ENCODE measurements at regions not wholly inside any gene's neighbourhood (a gene's known extent, or its start where the extent isn't known, plus 50 kb on each side); places are given as distances from the start of the nearest gene placed in this dataset.
"Not testable (repeated sequence)": the region's sequence is repeated elsewhere in the genome, so short reads cannot be mapped to it uniquely, and the experiment has no call there.

- no peak for DNase-seq
Measured at GRCh38 chr3:3902161-3902560, 102.9 kb downstream of the LRRN1 start.

DNA sequence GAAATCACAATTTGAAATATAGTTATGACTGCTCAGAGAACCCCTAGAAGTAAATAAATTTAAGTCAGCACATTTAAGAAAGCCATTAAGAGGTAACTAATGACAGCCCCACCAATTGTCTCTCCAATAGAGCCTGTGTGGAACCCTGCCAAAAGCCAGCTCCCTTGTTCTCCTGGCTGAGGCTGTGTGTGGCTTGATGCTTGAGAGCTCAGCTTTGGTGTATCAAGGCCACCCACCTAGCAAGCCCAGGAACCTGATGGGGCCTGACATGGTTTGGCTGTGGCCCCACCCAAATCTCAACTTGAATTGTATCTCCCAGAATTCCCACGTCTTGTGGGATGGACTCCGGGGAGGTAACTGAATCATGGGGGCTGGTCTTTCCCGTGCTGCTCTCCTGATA lies 106.9 kb downstream of the LRRN1 start:
- DNase-seq = no peak

DNA sequence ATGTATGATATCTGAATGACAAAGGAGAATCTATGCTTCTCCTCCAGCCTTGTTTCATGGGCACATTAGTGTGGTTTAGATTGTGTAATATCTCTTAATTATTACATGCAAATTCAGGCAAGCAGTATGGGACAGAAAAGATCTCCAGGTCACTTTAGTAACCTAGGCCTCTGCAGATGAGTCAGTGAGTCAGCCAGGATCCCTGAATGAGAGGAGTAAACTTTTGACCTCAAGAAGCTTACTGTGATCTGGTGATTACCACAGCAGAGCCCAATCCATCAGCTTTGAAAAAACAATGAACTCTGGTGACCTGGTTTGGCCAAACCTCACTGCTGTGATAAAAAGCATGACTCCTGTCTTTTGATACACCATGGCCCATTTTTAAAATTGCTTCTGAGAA lies 107.8 kb downstream of the LRRN1 start:
- DNase-seq = no peak

GRCh38 chr3:3918763-3919162 lies 119.5 kb downstream of the LRRN1 start:
- no peak for DNase-seq

DNA sequence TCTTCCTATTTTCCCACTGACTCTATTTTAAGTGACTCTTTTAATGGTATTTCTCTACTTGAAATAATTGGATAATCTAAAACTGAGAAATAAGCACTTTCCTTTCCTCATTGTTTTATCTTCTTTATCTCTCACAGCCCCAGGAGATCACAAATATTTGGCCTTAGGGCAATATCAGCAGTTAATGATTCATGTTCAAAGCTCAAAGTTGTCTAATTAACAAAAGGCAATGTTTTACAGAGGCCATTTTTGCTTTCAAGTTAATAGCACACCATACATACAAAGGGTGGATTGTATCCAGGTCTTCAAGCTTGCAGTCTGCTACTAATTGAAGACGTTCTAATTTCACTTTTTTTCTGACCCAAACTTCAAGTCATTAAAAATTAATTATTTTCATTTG lies 120.1 kb downstream of the LRRN1 start:
- no peak for DNase-seq

DNA sequence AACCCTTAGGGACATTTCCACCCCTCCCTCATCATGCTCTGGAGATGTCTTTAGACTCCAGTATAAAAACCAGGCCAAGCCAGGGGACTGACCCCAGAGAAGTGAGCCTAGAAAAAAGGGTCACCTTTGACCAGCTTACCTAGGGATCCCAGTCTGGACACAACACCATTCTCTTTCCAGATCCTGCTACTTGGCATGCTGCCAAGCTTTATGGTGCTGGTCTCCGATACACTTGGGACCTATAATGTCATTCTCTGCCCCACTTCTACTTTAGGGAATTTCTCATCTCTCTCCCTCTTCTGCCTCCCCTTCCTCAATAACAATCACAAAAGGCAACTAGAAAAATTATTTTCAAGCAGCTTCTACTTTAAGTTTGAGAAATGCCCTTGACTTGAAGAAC lies 124.4 kb downstream of the LRRN1 start:
- no peak for DNase-seq

DNA sequence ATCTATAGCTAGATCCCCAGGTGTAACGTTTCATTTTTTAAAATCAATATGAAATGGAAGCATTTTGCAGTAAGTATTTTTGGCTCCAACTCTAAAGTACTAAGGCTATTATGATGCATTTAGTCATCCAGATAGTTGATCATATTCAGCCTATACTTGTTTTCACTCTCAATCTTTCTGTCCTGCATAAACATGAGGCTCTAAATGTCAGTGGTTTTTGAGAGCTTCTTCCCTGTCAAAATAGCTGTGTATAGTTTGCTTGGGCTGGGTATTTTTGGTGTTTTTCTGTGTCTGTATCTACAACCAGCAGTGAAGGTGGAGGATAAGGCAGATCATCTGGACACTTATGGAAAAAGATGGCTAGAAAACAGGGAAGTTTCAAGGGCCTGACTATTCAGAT lies 128.0 kb downstream of the LRRN1 start:
- no peak for DNase-seq

DNA sequence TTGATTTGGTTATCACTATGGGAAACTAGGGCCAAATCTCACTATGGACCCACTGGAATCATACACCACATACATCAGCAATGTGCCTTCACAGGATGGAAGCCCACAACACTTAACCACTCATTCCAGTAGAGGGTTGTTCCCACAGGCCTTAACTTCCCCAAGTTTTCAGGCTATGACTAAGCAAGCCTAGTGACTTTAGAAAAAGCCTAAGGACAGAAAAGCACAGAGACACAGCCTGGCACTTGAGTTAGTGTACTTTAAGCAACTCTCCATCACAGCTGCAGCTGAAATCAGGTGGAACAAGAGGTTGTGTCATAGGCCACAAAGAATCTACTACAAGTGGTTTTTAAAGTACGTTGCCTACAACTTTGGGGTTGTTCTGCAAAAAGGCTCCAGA lies 128.7 kb downstream of the LRRN1 start:
- DNase-seq = no peak

DNA sequence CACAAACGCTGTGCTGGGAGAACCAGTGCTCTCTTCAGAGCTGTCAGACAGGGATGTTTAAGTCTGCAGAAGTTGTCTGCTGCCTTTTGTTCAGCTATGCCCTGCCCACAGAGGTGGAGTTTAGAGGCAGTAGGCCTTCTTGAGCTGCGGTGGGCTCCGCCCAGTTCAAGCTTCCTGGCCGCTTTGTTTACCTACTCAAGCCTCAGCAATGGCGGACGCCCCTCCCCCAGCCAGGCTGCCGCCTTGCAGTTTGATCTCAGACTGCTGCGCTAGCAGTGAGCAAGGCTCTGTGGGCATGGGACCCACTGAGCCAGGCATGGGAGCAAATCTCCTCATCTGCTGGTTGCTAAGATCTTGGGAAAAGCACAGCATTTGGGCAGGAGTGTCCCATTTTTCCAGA lies 142.1 kb downstream of the LRRN1 start:
- not testable (repeated sequence) for DNase-seq

GRCh38 chr3:3951071-3951470 lies 151.8 kb downstream of the LRRN1 start:
- DNase-seq = no peak

- DNase-seq = no peak
Measured at GRCh38 chr3:3951501-3951900, 152.3 kb downstream of the LRRN1 start.

GRCh38 chr3:3962867-3963266 lies 163.6 kb downstream of the LRRN1 start:
- DNase-seq = not testable (repeated sequence)

GRCh38 chr3:3984053-3984452 lies 184.8 kb downstream of the LRRN1 start:
- DNase-seq = no peak

- no peak for DNase-seq
Measured at GRCh38 chr3:3991598-3991997, 192.4 kb downstream of the LRRN1 start.

DNA sequence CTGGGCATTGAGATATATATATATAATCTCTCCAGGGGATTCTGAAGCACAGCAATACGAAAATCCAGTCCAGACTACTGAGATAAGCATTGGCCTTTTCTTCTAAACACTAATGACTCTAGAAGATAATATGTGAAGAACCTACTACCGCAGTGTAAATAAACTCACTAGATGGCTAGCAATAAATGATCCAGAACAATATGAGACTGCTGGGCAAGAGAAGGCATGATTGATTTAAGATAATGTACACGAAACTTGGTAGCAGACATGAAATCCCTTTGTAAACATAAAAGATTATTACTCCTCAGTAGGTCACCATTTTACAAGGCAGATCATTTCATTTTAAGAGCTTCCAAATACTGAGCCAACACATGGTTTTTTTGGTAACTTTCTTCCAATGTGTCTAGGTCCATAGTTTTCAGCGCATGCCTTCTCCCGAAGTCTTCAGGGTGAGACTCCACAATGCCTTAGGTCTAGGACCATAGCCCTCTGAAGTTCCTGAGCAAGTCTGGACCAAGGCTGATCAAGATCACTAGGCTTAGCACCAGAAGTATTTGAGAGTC lies 193.2 kb downstream of the LRRN1 start:
- no peak for DNase-seq

- no peak for DNase-seq
Measured at GRCh38 chr3:3998140-3998922, 199.1 kb downstream of the LRRN1 start.

DNA sequence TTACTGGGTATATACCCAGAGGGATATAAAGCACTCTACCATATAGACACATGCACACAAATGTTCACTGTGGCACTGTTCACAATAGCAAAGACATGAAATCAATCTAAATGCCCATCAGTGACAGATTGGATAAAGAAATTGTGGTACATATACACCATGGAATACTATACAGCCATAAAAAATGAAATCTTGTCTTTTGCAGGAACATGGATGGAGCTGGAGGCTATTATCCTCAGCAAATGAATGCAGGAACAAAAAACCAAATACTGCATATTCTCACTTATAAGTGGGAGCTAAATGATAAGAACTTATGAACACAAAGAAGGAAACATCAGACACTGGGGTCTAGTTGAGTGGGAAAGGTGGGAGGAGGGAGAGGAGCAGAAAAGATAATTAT lies 200.1 kb downstream of the LRRN1 start:
- DNase-seq = not testable (repeated sequence)

DNA sequence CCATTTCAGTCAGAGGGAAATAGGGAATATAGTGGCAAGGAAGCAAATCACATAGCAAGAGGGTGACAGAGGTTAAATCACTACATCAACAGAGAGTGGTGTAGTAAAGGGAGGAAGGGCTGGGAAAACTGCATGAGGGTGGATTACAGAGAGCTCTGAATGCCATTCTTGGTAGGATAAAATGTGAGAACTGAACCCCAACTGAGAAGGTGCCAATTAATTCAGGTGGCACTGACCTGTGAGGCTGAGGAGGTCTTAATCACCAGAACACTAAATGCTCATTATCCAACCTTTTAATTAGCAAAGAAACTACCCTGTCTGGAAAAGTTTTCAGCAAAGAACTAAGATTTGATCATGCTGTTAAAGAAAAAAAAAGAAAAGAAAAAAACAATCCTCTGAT lies 202.7 kb downstream of the LRRN1 start:
- no peak for DNase-seq

GRCh38 chr3:4006288-4006687 lies 207.1 kb downstream of the LRRN1 start:
- DNase-seq = no peak

- no peak for DNase-seq
Measured at GRCh38 chr3:4008205-4008604, 209.0 kb downstream of the LRRN1 start.

GRCh38 chr3:4011166-4011565 lies 211.9 kb downstream of the LRRN1 start:
- DNase-seq = no peak

- DNase-seq = no peak
Measured at GRCh38 chr3:4015426-4015825, 216.2 kb downstream of the LRRN1 start.

DNA sequence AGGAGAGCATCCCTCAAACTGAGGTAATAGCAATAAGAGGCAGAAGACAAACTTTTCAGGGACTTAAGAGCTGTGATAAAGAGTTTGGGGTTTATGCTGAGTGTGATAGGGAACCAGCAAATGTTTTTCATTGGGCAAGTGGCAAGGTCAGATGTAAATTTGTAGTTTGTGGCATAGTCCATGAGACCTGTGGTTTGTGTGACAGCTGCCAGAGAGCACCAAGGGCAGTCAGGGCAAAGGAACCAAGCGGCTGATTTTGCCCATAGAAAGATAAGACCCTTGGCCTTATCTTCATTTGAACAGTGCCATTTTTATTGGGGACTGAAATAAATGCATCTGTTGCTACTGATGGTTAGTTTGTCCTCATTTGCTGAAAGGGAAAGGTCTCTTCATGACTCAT lies 220.3 kb downstream of the LRRN1 start:
- no peak for DNase-seq

- no peak for DNase-seq
Measured at GRCh38 chr3:4021162-4021561, 221.9 kb downstream of the LRRN1 start.

GRCh38 chr3:4029135-4029534 lies 229.9 kb downstream of the LRRN1 start:
- DNase-seq = no peak

Measured in NCI-H2107 (cell line).